ENCODE measurements at regions not wholly inside any gene's neighbourhood (a gene's known extent, or its start where the extent isn't known, plus 50 kb on each side); places are given as distances from the start of the nearest gene placed in this dataset.
"Not testable (repeated sequence)": the region's sequence is repeated elsewhere in the genome, so short reads cannot be mapped to it uniquely, and the experiment has no call there.

DNA sequence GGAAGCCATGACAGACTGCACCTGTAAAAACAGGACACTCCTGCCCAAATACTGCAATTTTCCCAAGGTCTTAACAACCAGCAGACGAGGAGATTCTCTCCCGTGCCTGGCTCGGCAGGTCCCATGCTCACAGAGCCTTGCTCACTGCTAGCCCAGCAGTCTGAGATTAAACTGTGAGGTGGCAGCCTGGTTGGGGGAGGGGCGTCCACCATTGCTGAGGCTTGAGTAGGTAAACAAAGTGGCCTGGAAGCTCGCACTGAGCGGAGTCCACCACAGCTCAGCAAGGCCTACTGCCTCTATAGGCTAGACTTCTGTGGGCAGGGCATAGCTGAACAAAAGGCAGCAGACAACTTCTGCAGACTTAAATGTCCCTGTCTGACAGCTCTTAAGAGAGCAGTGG is 80.3 kb downstream of the ANXA5 start:
- not testable (repeated sequence) for DNase-seq (ENCODE audit: low read depth)

DNA sequence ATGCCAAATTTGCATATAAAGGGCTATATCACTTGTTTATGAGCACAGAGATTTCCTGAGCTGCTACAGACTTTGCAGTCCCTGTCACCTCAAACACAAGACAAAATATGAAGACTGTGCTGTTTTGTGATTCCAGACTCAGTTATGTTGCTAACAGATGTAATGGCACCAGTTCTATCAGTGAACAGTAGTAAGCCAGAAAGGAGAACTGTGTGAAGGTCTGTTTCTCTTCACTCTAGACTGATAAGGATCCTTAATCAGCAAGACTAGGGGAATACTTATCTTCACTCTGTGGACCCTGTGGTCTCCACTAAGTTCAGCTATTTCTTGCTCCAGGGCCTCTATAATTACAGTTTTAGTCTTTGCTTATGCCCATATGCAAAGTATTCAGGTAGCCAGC is 82.7 kb downstream of the ANXA5 start:
- no peak for DNase-seq (ENCODE audit: low read depth)
- TF ChIP-seq, protein P1, sequence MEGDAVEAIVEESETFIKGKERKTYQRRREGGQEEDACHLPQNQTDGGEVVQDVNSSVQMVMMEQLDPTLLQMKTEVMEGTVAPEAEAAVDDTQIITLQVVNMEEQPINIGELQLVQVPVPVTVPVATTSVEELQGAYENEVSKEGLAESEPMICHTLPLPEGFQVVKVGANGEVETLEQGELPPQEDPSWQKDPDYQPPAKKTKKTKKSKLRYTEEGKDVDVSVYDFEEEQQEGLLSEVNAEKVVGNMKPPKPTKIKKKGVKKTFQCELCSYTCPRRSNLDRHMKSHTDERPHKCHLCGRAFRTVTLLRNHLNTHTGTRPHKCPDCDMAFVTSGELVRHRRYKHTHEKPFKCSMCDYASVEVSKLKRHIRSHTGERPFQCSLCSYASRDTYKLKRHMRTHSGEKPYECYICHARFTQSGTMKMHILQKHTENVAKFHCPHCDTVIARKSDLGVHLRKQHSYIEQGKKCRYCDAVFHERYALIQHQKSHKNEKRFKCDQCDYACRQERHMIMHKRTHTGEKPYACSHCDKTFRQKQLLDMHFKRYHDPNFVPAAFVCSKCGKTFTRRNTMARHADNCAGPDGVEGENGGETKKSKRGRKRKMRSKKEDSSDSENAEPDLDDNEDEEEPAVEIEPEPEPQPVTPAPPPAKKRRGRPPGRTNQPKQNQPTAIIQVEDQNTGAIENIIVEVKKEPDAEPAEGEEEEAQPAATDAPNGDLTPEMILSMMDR (IDR thresholded peaks at IDR 0.05; ENCODE audit: low read length, missing control alignments) = no peak
- no peak overlapping the region for H3K4me3 ChIP-seq (replicated peaks; ENCODE audit: low read depth, low read length)

More for the DNA sequence above, 80.3 kb downstream of the ANXA5 start:
- H3K4me3 ChIP-seq (replicated peaks; ENCODE audit: low read depth, low read length) = not testable (repeated sequence)

DNA sequence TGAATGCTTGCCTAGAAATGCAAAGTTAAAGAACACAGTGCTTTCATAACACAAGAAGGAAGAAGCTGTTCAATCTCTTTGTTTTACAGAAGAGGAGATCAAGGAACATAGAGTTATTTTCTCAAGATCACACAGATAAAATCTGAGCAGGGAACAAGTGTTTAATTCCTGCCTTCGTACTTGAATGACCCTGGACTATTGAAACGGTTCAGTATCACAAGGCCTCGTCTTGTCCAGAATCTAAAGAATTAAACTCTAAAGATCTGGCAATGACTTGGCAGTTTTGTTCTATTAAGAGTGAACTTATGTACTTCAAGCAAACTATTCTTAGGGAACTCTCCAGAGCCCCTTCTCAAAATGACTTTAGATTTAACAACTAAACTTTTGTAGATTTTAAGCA is 97.7 kb downstream of the ANXA5 start:
- no peak overlapping the region for H3K4me3 ChIP-seq (replicated peaks; ENCODE audit: low read depth, low read length)

DNA sequence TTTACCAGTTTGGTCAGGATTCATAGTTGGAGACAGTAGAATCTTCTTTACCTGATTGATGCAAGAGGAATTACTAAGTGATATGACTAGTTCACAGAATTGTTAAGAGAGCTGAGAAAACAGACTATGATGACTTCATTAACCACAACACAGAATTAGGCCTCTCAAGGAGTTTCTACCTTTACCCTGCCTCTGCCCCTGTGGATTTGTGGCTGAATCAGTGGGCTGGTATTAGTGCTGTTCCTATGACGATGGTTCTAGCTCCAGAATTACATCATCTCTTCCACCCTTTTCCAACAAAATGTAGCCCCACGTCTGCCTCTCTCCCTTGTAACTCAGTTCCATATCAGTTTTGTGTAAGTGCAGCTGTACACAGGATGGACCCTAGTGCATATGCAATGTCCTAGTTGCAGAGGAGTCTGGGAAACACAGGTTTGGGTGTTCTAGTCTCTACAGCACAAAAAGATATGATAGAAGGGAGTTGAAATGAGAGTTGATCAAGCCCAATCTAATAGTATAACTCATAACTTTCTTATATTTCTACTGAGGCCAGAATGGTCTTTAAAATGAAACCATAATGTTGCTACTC is 99.3 kb downstream of the ANXA5 start:
- TF ChIP-seq, protein P1 (IDR thresholded peaks at IDR 0.05; ENCODE audit: low read length, missing control alignments) = no peak
- DNase-seq (ENCODE audit: low read depth) = peak; percentile 4
- H3K4me3 ChIP-seq (replicated peaks; ENCODE audit: low read depth, low read length) = no peak overlapping the region

More for the DNA sequence above, 97.7 kb downstream of the ANXA5 start:
- DNase-seq (ENCODE audit: low read depth) = peak; percentile 4
- TF ChIP-seq, protein P1 (IDR thresholded peaks at IDR 0.05; ENCODE audit: low read length, missing control alignments) = no peak

DNA sequence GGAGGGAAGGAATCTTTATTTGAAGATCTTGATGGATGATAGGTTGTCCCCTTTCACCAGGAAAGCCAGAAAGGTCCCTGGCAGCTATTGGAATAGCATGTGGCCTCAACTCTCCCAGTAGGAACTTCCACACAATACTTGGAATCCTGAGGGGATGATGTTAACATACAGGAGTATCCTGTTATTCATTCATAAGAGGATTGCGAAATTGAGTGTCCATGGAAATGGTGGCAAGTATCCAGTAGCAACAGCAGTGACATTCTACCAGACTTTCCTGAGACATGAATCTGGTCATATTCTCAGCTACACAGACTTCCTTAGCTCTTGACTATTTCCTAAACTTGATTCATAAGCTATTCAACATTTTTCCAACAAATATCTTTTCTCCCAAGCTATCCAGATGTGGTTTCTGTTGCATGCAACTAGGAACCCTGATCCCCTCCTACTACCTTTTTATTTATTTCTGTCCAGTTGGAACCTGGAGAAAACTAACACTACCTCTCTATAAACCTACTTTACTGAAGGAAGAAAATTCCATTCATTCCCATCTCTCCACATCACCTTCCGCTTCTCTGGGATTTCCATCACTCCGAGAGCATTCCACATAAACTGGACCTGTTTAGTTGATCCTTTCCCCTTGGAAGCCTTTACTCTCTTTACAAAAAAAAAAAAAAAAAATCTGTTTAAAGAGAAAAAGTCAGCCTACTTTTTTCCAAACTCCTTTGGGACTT is 101.8 kb downstream of the ANXA5 start:
- no peak overlapping the region for H3K4me3 ChIP-seq (replicated peaks; ENCODE audit: low read depth, low read length)
- DNase-seq (ENCODE audit: low read depth) = peak; percentile 93
- TF ChIP-seq, protein P1 (IDR thresholded peaks at IDR 0.05; ENCODE audit: low read length, missing control alignments) = no peak

DNA sequence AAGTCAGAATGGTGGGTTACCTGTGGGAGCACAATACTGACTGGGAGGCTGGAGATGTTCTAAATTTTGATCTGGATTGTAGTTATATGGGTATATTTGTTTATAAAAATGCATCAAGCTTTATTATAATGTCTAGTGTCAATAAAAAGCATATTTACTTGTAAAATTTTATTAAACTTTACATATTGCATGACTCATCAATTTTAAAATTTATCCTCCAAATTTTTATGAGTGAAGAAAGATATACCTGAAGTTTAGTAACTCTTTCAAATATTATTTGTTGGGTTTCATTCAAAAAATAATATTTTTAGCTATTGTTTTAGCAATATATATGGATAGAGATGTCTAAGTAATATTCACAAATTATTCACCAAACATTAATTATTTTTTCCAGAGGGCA is 103.0 kb downstream of the ANXA5 start:
- TF ChIP-seq, protein P1 (IDR thresholded peaks at IDR 0.05; ENCODE audit: low read length, missing control alignments) = no peak
- no peak for DNase-seq (ENCODE audit: low read depth)
- H3K4me3 ChIP-seq (replicated peaks; ENCODE audit: low read depth, low read length) = no peak overlapping the region

DNA sequence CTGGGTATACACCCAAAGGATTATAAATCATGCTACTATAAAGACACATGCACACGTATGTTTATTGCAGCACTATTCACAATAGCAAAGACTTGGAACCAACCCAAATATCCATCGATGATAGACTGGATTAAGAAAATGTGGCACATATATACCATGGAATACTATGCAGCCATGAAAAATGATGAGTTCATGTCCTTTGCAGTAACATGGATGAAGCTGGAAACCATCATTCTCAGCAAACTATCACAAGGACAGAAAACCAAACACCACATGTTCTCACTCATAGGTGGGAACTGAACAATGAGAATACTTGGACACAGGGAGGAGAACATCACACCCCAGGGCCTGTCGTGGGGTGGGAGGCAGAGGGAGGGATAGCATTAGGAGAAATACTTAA is 104.5 kb downstream of the ANXA5 start:
- not testable (repeated sequence) for H3K4me3 ChIP-seq (replicated peaks; ENCODE audit: low read depth, low read length); DNase-seq (ENCODE audit: low read depth)

DNA sequence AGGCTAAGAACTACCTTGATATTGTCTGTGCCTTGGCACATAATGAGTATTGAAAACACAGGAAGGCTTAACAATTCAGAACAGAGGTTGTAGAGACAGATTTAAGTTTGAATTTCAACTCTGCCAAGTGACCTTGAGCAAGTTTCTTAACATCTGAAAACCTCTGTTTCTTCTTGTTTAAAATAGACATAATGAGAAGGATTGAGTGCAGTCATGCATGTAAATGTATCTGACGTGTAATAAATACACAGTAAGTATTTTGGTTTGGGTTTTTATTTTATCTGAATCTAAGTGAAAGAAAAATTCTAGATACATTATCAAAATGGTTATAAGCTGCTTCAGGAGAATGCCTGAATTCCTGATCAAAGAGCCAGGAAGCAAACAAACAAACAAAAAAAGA is 111.9 kb downstream of the ANXA5 start:
- DNase-seq (ENCODE audit: low read depth) = no peak
- TF ChIP-seq, protein P1 (IDR thresholded peaks at IDR 0.05; ENCODE audit: low read length, missing control alignments) = no peak
- no peak overlapping the region for H3K4me3 ChIP-seq (replicated peaks; ENCODE audit: low read depth, low read length)

Data from fibroblast of pulmonary artery (primary cell).